ENCODE measurements at regions not wholly inside any gene's neighbourhood (a gene's known extent, or its start where the extent isn't known, plus 50 kb on each side); places are given as distances from the start of the nearest gene placed in this dataset.

GRCh38 chr21:19684328-19684727 lies 1280.7 kb upstream of the TMPRSS15 start:
- no peak for DNase-seq (ENCODE audit: low spot score)

DNA sequence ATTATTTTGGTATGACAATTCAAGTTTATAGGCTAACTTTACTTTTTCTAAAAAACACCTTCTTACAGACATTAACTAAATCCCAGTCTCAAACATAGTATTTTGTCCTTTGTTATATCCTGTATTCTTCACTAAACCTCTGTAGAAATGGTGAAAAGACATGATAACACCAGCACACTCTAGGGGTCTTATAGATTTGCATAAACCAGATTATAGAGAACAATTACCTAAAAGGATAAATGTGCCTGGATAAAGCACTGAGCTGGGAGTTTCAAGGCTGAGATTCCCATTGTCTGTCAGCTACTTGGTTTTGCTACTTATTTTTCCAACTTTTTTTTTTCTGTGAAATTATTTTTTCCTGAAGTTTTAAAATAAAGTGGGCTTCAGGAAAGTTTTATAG lies 1288.6 kb upstream of the TMPRSS15 start:
- no peak for DNase-seq (ENCODE audit: low spot score)

- DNase-seq (ENCODE audit: low spot score), result no peak
Measured at GRCh38 chr21:19695796-19696195, 1292.2 kb upstream of the TMPRSS15 start.

DNA sequence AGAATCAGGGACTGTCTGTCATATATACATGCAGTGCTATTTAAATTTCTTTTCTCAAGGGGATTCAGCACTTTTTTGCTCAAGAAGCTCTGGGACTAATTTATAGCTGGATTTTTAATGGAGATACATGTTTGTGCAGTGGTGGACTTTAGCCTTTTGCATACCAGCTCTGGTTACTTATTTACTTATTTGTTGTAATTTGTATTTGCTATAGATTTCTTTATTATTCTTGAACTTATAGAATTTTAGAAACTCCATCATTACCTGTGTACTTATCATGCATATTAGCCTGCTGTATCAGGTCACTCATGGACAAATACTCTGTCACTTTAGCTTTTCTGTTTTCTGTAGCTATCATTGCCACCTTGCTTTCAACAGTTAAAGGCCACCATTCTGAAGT lies 1296.9 kb upstream of the TMPRSS15 start:
- DNase-seq (ENCODE audit: low spot score), result no peak

DNA sequence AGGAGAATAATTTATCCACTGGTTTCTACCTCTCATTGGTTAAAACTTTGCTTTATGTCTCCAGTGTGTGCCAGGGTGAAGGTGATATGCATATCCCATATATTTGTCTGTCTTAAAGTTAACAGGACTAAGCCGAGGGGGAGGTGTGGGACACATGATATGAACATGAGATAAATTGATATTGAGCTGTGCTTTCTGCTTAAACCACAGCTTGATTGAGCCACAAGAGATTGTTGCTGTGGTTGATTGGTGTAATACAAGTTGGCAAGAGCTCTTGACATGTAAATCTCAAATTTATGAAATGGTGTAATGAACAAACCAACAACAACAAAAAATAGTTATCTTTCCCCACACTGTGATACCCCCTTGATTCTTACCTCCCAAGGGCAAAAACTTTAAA lies 1295.5 kb upstream of the NCAM2 start:
- DNase-seq (ENCODE audit: low spot score), result no peak

DNA sequence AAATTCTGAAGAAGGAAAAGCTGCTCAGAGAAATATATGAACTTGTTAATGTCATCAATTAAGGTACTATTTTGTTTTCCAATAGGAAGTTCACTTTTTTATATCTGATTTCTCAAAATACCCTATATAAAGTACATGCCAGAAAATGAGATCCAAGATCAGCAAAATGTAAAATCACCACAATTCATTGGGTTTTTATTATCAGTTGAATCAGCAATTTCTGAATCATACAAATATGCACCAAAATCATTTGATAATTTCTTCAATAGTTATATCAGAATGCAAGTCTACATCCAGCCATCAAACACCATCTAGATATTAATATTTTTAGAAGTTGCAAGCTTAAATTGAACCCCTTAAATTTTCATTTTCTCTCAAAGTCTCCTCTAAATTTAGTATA lies 1293.4 kb upstream of the NCAM2 start:
- no peak for DNase-seq (ENCODE audit: low spot score)

GRCh38 chr21:19712441-19712840 lies 1285.8 kb upstream of the NCAM2 start:
- no peak for DNase-seq (ENCODE audit: low spot score)

- DNase-seq (ENCODE audit: low spot score), result no peak
Measured at GRCh38 chr21:19713313-19713712, 1284.9 kb upstream of the NCAM2 start.

- DNase-seq (ENCODE audit: low spot score), result no peak
Measured at GRCh38 chr21:19724081-19724480, 1274.1 kb upstream of the NCAM2 start.

GRCh38 chr21:19731251-19731650 lies 1267.0 kb upstream of the NCAM2 start:
- no peak for DNase-seq (ENCODE audit: low spot score)

DNA sequence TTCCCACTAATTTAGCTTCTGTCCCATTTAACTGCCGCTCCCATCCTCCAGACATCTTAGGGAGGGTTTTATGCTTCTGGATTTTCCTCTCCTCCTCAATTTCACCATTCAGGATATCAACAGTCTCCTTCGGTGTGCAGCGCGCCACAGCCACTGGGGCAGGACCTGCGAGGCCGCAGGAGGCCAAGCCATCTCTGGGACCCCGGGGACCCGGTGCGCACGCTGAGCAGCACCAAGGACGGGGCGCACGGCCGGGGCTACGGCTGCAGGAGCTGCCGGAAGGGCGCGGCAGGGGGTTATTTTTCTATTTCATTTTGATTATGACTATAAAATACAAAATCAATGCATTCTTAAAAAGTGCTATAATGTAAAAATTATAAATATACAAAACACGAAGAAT lies 1238.4 kb upstream of the NCAM2 start:
- DNase-seq (ENCODE audit: low spot score), result no peak

DNA sequence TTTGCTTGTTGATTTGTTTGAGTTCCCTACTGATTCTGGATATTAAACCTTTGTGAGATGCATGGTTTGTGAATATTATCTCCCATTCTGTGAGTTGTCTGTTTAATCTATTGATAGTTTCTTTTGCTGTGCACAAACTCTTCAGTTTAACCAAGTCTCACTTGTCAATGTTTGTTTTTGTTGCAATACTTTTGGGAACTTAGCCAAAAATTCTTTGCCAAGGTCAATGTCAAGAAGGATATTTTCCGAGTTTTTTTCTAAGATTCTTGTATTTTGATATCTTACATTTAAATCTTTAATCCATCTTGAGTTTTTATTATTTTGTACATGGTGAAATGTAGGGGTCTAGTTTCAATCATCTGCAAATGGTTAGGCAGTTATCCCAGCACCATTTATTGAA lies 1230.7 kb upstream of the NCAM2 start:
- no peak for DNase-seq (ENCODE audit: low spot score)

GRCh38 chr21:19771881-19772280 lies 1226.3 kb upstream of the NCAM2 start:
- no peak for DNase-seq (ENCODE audit: low spot score)

- no peak for DNase-seq (ENCODE audit: low spot score)
Measured at GRCh38 chr21:19776076-19776475, 1222.1 kb upstream of the NCAM2 start.

DNA sequence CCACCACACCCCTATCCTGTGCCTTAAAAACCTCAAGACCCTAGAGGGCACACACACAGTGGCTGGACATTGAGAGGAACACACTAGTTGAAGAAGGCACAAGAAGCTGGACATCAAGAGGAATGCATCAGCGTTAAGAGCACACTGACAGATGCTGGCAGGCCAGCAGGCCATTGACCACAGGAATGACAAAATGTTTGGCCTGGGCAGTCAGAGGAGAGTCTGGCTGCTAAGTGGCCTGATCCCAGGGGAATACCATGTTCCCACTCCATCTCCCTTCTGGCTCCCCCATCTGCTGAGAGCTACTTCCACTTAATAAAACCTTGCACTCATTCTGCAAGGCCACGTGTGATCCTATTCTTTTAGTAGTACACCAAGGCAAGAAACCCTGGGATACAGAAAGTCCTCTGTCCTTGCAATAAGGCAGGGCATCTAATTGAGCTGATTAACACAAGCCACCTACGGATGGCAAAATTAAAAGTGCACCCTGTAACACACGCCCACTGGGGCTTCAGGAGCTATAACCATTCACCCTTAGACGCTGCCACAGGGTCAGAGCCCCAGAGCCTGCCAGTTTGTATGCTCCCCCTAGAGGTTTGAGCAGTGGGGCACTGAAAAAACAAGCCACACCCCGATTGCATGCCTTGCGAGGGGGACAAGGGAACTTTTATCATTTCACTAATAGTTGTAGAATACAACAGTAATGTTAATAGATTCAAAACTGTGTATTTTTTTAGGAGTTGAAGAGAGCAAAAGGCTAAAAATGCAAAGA lies 1216.1 kb upstream of the NCAM2 start:
- no peak for DNase-seq (ENCODE audit: low spot score)

- no peak for DNase-seq (ENCODE audit: low spot score)
Measured at GRCh38 chr21:19785941-19786340, 1212.3 kb upstream of the NCAM2 start.

DNA sequence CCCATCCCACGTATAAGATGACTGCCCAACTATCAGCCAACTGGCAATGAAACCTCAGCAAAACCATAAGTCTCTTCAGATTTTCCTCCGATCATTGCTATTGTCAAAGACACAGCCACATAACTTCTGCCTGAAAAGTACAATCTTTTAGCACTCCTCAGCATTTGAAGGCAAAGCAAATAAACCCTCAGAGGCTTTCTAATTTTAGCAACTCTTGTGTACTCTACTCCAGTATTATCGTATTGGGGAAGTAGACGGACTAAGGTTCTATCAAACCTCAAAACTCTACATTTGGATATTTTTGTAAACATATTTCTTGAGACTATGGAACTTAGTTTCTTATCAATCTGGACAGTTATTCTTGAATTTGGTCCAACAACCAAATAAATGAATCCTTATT lies 1206.2 kb upstream of the NCAM2 start:
- DNase-seq (ENCODE audit: low spot score), result no peak

DNA sequence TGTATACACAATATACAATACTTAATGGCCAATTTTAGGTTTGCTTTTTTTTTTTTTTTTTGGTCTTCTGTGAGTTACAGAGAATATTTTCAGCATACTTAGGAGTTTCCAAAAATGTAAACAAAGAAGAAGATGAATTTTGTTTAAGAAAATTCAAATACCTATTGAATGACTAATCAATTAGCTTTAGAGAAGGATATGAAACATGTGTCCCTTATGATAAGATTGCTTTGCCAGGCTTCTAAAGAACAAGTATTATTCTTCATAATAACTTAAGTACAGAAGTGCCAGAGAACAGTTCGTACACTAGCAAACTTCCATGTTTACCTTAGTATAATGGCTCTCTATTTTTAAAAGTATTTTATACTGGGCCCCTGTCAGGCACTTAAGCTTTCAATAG lies 1191.0 kb upstream of the NCAM2 start:
- DNase-seq (ENCODE audit: low spot score), result no peak

- no peak for DNase-seq (ENCODE audit: low spot score)
Measured at GRCh38 chr21:19810779-19811178, 1187.4 kb upstream of the NCAM2 start.

DNA sequence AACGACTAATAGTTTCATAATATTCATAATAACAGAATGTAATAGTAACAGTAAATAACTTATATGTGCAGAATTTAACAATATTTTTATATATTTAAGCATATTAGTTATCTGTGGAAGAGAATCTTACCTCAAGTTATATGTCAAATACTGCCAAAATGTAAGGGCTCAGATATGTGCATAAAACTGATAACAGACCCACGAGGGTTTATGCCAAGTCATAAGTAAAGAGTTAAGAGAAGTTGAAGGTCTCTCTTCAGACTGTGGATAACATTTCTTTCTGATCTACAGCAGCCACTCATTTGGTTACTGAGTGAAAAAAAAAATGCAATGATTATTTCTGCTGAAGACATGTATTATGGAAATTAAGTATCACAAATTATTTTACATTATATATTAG lies 1167.8 kb upstream of the NCAM2 start:
- DNase-seq (ENCODE audit: low spot score), result no peak

- no peak for DNase-seq (ENCODE audit: low spot score)
Measured at GRCh38 chr21:19832551-19832950, 1165.7 kb upstream of the NCAM2 start.

DNA sequence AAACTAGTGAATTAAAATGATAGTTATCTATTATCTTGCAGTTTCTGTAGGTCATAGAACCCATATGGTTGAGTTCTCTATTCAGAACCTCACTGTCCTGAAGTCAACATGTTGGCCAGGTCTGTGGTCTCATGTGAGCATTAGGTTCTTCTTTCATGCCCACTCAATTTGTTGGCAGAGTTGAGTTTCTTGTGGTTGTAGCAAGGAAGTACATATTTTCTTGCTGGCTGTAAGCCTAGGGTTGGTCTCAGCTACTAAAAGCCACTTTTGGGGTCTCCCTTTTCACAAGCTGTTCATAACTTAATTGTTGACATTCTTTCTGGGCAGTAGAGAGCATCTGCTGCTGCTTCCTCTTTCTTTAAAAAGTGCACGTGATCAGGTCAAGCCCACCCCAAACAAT lies 1165.1 kb upstream of the NCAM2 start:
- no peak for DNase-seq (ENCODE audit: low spot score)

- no peak for DNase-seq (ENCODE audit: low spot score)
Measured at GRCh38 chr21:19842601-19843000, 1155.6 kb upstream of the NCAM2 start.

GRCh38 chr21:19844334-19844733 lies 1153.9 kb upstream of the NCAM2 start:
- DNase-seq (ENCODE audit: low spot score), result peak; percentile 1

DNA sequence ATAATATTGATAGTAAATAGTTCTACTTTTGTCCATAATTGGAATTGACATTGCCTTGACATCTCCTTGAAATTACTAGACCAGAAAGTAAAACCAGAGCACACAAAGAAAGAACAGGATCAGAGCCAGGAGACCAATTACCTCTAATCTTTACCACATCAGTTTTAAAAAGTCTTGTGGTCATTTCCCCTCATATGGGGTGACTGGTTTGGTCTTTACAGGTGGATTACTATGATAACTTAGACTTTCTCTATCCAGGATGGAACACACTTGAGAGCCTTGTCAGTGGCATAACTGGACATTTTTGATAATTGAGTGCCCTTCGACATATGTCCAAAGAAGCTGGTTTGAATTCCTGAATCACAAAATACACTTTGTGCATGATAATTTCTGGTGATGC lies 1148.1 kb upstream of the NCAM2 start:
- DNase-seq (ENCODE audit: low spot score), result no peak
